HG03095 (cell line): ENCODE measurements at regions not wholly inside any gene's neighbourhood (a gene's known extent, or its start where the extent isn't known, plus 50 kb on each side); places are given as distances from the start of the nearest gene placed in this dataset.
"Not testable (repeated sequence)": the region's sequence is repeated elsewhere in the genome, so short reads cannot be mapped to it uniquely, and the experiment has no call there.

ENCODE experiments used
- ATAC-seq: cut with Tn5 transposase; IDR thresholded peaks from one replicate; pipeline ENCODE4 v1.9.1; 2021; ENCODE audit warnings: moderate library complexity; ENCODE audit not compliant: unreplicated experiment

DNA sequence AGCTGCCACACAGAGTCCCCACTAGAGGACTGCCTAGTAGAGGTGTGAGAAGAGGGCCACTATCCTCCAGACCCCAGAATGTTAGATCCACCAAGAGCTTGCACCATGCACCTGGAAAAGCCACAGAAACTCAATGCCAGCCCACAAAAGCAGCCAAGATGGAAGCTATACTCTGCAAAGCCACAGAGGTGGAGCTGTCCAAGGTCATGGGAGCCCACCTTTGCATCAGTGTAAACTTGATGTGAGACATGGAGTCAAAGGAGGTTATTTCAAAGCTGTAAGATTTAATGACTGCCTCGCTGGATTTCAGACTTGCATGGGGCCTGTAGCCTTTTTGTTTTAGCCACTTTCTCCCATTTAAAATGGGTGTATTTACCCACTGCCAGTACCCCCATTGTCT, 1030.1 kb upstream of the GRIA3 start:
- no peak for ATAC-seq

GRCh38 chrX:122168241-122168640, 1015.8 kb upstream of the GRIA3 start:
- no peak for ATAC-seq

GRCh38 chrX:122184791-122185190, 999.3 kb upstream of the GRIA3 start:
- ATAC-seq = no peak

DNA sequence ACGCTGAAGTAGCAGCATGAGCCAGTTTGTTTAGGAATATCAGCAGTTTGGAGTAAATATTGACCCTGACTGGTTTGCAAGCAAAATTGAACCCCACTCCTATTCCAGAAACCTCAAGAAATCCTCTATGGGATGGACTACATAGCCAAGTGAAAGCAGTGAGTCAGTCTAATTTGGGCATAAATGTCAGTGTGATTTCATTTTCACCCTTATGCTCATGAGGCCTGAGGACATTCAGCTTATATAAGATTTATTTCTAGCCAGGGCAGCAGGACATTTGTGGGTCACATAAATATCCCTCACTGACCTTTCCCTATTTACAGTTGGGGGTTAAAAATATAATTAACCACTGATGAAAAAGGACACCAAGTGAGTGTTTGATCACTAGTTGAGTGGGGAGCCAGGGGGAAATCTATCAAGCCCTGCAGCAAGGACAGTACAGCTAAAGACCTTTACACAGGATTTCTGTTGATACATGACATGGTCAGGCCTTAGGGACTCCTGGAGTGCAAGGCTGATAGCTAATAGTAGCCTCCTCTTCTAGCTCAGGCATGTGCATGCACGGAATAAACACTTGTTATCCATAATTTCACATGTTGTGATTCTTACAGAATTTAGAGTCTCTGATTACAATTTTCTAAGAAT, 996.9 kb upstream of the GRIA3 start:
- ATAC-seq = no peak

GRCh38 chrX:122188751-122189150, 995.3 kb upstream of the GRIA3 start:
- ATAC-seq = no peak

DNA sequence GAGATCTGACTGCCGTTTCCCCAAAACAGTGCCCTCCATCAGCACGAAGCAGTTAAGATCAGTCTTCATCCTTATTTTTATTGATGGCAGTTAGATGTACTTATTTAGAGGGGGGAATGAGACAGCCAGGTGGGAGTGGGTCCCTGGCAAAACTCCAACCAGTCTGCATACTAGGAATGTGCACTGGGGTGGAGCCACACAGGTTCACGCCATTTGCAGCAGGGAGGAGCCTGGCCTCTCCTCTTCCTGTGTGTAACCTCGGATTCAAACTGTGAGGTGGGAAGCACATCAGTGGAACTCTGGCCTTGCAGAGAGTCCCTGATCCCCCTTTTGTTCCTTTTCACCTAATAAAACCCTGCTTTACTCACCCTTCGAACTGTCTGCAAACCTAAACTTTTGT, 987.7 kb upstream of the GRIA3 start:
- ATAC-seq = no peak

DNA sequence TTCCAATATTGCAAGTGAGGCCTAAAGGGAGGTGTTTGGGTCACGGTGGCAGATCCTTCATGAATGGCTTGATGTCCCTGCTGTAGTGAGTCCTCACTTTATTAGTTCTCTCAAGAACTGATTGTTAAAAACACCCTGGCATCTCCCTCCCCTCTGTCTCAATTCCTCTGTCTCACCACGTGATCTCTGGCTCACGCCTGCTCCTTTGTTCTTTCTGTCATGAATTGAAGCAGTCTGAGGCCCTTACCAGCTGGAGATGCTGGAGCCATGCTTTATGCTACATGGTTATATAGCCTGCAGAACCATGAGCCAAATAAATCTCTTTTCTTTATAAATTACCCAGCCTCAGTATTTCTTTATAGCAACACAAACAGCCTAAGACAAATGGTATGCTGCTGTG, 980.7 kb upstream of the GRIA3 start:
- ATAC-seq = no peak

GRCh38 chrX:122218666-122219065, 965.4 kb upstream of the GRIA3 start:
- ATAC-seq = no peak

DNA sequence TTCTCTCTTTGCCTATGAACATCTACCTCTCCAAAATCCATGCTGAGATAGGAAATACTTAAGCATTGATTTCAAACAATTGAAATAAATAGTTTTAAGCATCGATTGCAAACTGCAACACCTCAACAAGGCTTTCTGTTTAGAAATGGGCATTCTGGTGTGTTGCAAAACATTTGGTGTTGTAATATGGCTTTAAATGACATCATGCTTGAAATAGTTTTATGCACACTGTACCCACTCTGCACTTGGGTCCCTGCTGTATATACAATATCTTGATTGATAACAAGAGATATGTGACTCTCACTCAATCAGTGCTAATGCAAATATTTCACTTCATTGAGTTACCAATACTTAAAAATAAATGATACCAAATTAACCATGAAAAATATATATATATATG, 964.9 kb upstream of the GRIA3 start:
- ATAC-seq = no peak

DNA sequence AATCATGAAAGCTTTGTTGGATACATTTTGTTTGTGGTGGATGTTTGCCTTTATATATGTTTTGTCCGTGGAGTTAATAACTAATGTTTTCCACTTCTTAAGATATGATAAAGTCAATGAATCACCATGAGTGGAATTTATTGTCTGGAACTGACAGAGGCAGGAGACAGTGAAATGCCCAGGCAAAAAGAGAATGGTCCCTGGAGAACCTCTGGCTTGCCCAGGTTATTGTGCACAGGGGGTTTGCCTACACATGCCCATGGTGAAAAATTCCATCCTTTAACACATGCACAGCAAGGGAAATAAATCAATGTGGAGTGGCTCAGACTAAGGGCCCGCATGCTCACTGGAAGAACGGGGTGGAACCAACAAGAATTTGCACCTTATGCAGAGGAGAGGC, 964.3 kb upstream of the GRIA3 start:
- ATAC-seq = no peak

DNA sequence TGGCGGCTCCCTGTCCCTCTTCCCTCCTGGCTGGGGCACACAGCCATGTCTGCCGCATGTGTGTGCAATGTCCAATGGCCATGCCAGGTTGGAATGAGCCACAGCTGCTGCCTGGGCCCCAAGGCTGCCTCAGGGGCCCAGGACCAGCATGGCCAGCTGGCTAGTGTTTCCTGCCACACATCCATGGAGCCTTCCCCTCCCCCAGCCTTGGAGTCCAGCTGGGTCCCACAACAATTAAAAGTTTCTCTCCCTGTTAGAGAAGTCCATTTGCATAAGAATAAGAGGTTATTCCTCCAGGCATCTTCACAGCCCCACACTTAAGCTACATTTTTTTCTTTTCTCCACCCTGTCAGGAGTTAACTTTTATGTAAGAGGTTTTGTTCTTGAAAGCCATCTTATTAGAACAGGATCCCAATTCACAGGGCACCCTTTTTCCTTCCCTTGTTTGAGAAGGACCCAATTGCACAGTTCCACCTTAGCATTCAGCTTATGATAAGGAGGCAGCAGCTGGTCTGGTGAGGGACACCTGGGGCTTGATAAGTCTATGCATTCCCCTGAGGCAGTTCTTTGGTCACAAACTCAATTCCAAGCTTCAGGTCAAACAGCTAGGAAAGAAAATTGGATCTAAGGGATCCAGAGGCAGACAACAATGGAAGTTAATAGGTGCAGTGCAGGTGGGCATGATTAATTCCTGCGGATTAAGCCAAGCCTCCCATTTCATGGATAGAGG, 963.3 kb upstream of the GRIA3 start:
- ATAC-seq = no peak

DNA sequence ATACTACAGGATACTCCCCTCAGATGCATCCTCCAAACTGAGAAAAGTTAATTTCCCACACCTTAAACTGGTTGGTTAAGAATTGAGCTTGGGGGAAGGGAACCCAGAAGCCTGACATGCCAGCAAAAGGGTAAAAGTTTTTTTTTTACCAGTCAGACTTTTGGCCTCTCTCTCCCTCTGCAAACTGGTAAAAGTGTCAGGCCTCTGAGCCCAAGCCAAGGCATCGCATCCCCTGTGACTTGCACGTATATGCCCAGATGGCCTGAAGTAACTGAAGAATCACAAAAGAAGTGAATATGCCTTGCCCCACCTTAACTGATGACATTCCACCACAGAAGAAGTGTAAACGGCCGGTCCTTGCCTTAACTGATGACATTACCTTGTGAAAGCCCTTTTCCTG, 962.3 kb upstream of the GRIA3 start:
- ATAC-seq = not testable (repeated sequence)

GRCh38 chrX:122224137-122224536, 959.9 kb upstream of the GRIA3 start:
- ATAC-seq = not testable (repeated sequence)

GRCh38 chrX:122238801-122239200, 945.3 kb upstream of the GRIA3 start:
- no peak for ATAC-seq

DNA sequence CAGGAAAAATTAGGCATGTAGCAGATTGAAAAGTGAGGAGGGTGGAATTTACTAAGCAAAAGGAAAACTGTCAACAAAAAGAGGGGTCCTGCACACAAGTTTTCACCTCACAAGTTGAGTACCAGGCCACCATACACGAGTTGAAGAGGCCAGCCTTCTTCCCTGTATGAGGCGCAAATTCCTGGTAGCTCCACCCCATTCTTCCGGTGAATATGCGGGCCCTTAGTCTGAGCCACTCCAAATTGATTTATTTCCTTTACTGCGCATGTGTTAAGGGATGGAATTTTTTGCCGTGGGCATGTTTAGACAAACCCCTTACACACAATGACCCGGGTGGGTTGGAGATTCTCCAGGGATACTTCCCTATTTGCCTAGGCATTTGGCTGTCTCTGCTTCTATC, 942.1 kb upstream of the GRIA3 start:
- no peak for ATAC-seq

DNA sequence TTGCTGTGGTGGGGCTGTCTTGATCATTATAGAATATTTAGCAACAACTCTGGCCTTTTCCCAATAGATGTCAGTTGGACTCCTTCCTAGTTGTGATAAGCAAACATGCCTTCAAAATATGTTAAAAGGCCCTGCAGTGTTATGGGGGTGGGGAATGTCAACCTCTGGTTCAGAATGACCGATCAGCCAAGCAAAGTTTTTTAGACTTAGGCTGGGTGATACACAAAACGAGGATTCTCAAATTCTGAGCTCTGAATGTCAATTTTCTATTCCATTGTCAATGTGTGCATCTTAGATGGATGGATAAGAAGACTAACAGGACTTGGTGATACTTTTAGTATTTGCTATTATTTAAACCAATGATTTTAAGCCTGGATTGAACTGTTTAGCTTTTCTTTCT, 940.0 kb upstream of the GRIA3 start:
- no peak for ATAC-seq

GRCh38 chrX:122245175-122245574, 938.9 kb upstream of the GRIA3 start:
- no peak for ATAC-seq

DNA sequence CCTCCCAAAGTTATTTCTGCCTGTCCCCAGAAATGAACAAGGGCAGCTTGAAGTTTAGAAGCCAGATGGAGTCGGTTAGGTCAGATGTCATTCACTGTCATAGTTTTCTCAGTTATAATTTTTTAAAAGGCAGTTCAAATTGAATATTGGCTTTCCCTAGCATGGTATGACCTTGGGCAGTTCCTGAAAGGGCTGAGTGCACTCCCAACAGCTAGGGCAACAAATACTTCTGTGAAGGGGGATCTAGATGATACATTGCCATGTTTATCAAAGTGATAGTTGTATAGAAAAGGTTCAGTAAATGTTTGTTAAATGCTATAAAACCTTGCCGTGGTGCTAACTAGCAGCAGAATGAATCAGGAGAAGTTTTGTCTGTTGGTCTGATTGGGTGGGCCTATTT, 938.1 kb upstream of the GRIA3 start:
- no peak for ATAC-seq

DNA sequence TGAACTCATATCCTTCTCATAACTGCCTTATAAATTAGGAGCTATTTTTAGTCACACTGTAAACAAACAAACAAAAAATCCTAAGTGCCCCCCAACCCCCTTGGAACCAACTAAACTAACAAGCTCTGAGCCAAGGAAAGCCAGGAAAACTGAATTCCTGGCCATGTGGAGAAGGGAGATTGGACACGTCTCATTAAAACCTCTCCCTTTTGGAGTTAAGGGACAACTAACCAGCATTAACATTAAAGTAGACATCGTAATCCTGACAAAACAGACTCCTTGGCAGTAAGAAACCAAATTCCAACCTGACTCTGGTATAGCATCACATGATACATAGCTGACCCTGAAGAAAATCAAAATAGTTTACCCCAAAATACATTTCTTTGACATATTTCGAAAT, 937.1 kb upstream of the GRIA3 start:
- ATAC-seq = no peak

DNA sequence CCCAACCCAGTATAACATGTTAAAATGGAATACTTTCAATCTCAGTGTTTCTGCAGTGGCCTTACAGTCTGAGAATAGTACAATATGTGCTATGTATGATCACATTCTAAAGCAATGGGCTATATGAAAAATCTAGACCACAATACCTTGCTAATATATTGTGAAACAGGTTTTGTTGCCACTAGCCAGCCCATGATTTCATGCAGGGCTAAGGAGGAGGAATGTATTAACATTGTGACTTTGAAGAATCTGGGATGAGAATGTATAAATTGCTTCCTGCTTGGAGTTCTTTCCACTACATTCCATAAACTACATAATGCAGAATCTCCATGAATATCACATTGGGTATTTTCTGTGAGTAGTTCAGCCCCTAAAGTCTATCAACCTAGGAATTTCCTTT, 935.4 kb upstream of the GRIA3 start:
- no peak for ATAC-seq

DNA sequence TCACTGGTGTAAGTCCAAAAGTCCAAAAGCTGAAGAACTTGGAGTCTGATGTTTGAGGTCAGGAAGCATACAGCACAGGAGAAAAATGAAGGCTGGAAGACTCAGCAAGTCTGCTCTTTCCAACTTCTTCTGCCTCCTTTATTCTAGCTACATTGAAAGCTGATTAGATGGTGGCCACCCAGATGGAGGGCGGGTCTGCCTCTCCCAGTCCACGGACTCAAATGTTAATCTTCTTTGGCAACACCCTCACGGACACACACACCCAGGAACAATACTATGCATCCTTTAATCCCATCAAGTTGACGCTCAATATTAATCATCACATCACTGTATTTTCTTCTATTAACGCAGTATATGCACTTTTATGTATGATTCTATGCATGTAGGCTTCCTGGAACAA, 931.6 kb upstream of the GRIA3 start:
- ATAC-seq = no peak

DNA sequence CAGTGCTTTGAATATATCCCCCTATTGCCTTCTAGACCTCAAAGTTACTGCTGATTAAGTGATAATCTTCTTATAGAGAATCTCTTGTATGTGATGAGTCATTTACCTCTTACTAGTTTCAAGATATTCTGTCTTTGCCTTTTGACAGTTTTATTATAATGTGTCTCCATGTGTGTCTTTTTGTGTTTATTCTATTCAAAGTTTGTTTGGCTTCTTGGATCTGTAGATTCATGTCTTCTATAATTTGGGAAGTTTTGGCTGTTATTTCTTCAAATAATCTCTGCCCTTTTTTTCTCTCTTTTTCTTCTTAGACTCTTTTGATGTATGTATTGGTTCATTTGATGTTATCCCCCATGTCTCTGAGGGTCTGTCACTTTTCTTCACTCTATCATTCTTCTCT, 915.7 kb upstream of the GRIA3 start:
- no peak for ATAC-seq

- ATAC-seq = no peak
Observed at GRCh38 chrX:122269243-122269781, 914.8 kb upstream of the GRIA3 start.
